ENCODE measurements at regions not wholly inside any gene's neighbourhood (a gene's known extent, or its start where the extent isn't known, plus 50 kb on each side); places are given as distances from the start of the nearest gene placed in this dataset.

GRCh38 chr1:147843486-147843885 lies 59.1 kb upstream of the GJA8 start:
- H3K27ac ChIP-seq (ENCODE audit: insufficient read depth, low read length), result no peak overlapping the region
- H3K4me3 ChIP-seq (replicated peaks in 1 of 4; ENCODE audit: control extremely low read depth in 1 of 4, insufficient read depth in 1 of 4, low read depth in 3 of 4, low read length in 4 of 4), result no peak overlapping the region
- no peaks in the 10 kb centered on the region for H3K4me1 ChIP-seq (ENCODE audit: control insufficient read depth, extremely low read depth, insufficient read depth, low read length)
- no peaks in the 10 kb centered on the region for H3K79me2 ChIP-seq (ENCODE audit: control insufficient read depth, insufficient read depth, low read length)
- no peaks in the 10 kb centered on the region for H4K20me1 ChIP-seq (ENCODE audit: control insufficient read depth, extremely low read depth, insufficient read depth, low read length)
- no peaks in the 10 kb centered on the region for H3K36me3 ChIP-seq (ENCODE audit: control insufficient read depth, insufficient read depth, low read length)
- no peak overlapping the region for H3K4me2 ChIP-seq (ENCODE audit: extremely low read depth, insufficient read depth, low read length)
- no peak for DNase-seq (ENCODE audit: low read depth in 2 of 2)
- no peaks in the 10 kb centered on the region for H3K9me3 ChIP-seq (ENCODE audit: control insufficient read depth, insufficient read depth, low read depth, low read length)
- H3K27me3 ChIP-seq (ENCODE audit: control insufficient read depth, insufficient read depth, low read length), result no peaks in the 10 kb centered on the region
- TF ChIP-seq EZH2 (IDR thresholded peaks at IDR 0.05; ENCODE audit: low read length, missing control alignments) (no peak), CTCF (conservative IDR thresholded peaks at IDR 0.05 in 1 of 2, IDR thresholded peaks at IDR 0.05 in 1 of 2; ENCODE audit: low read depth in 1 of 2, low read length in 2 of 2) (no peak)
- no peak overlapping the region for H2AFZ ChIP-seq (ENCODE audit: low read length)
- H3K9ac ChIP-seq (ENCODE audit: insufficient read depth, low read length), result no peak overlapping the region

GRCh38 chr1:147847831-147848230 lies 54.8 kb upstream of the GJA8 start:
- H3K4me2 ChIP-seq (ENCODE audit: extremely low read depth, insufficient read depth, low read length), result no peak overlapping the region
- H3K9me3 ChIP-seq (ENCODE audit: control insufficient read depth, insufficient read depth, low read depth, low read length), result no peaks in the 10 kb centered on the region
- H2AFZ ChIP-seq (ENCODE audit: low read length), result no peak overlapping the region
- no peaks in the 10 kb centered on the region for H3K36me3 ChIP-seq (ENCODE audit: control insufficient read depth, insufficient read depth, low read length)
- no peaks in the 10 kb centered on the region for H4K20me1 ChIP-seq (ENCODE audit: control insufficient read depth, extremely low read depth, insufficient read depth, low read length)
- no peaks in the 10 kb centered on the region for H3K79me2 ChIP-seq (ENCODE audit: control insufficient read depth, insufficient read depth, low read length)
- no peaks in the 10 kb centered on the region for H3K27me3 ChIP-seq (ENCODE audit: control insufficient read depth, insufficient read depth, low read length)
- H3K27ac ChIP-seq (ENCODE audit: insufficient read depth, low read length), result no peak overlapping the region
- no peak overlapping the region for H3K4me3 ChIP-seq (replicated peaks in 1 of 4; ENCODE audit: control extremely low read depth in 1 of 4, insufficient read depth in 1 of 4, low read depth in 3 of 4, low read length in 4 of 4)
- DNase-seq (ENCODE audit: low read depth in 2 of 2), result no peak
- H3K9ac ChIP-seq (ENCODE audit: insufficient read depth, low read length), result no peak overlapping the region
- TF ChIP-seq EZH2 (IDR thresholded peaks at IDR 0.05; ENCODE audit: low read length, missing control alignments), result no peak
- no peak for TF ChIP-seq CTCF (conservative IDR thresholded peaks at IDR 0.05 in 1 of 2, IDR thresholded peaks at IDR 0.05 in 1 of 2; ENCODE audit: low read depth in 1 of 2, low read length in 2 of 2)
- no peaks in the 10 kb centered on the region for H3K4me1 ChIP-seq (ENCODE audit: control insufficient read depth, extremely low read depth, insufficient read depth, low read length)

- Histone ChIP-seq H3K9ac (ENCODE audit: insufficient read depth, low read length) (no peak overlapping the region), H2AFZ (ENCODE audit: low read length) (no peak overlapping the region), H3K79me2 (ENCODE audit: control insufficient read depth, insufficient read depth, low read length) (no peaks in the 10 kb centered on the region), H3K36me3 (ENCODE audit: control insufficient read depth, insufficient read depth, low read length) (no peaks in the 10 kb centered on the region), H3K4me2 (ENCODE audit: extremely low read depth, insufficient read depth, low read length) (no peak overlapping the region), H3K27ac (ENCODE audit: insufficient read depth, low read length) (no peak overlapping the region), H3K27me3 (ENCODE audit: control insufficient read depth, insufficient read depth, low read length) (no peaks in the 10 kb centered on the region), H4K20me1 (ENCODE audit: control insufficient read depth, extremely low read depth, insufficient read depth, low read length) (no peaks in the 10 kb centered on the region), H3K9me3 (ENCODE audit: control insufficient read depth, insufficient read depth, low read depth, low read length) (no peaks in the 10 kb centered on the region), H3K4me1 (ENCODE audit: control insufficient read depth, extremely low read depth, insufficient read depth, low read length) (no peaks in the 10 kb centered on the region), H3K4me3 (replicated peaks in 1 of 4; ENCODE audit: control extremely low read depth in 1 of 4, insufficient read depth in 1 of 4, low read depth in 3 of 4, low read length in 4 of 4) (no peak overlapping the region)
- DNase-seq (ENCODE audit: low read depth in 2 of 2), result peak; percentile 28 to 34
- TF ChIP-seq EZH2 (IDR thresholded peaks at IDR 0.05; ENCODE audit: low read length, missing control alignments) (no peak), CTCF (conservative IDR thresholded peaks at IDR 0.05 in 1 of 2, IDR thresholded peaks at IDR 0.05 in 1 of 2; ENCODE audit: low read depth in 1 of 2, low read length in 2 of 2) (no peak)
Measured at GRCh38 chr1:147849098-147849895, 53.3 kb upstream of the GJA8 start.

All from fibroblast of lung (primary cell).